Activated T-helper 1 cell treated with anti-CD3 and anti-CD28 coated beads, Interleukin-12 subunit alpha, Interleukin-12 subunit beta, Interleukin-2, Interleukin-4 antibody, amounts not matched to agents 30 ng/mL and 10 ng/mL and 1 ng/mL, durations not matched to agents 14 hours and 24 hours and 36 hours (primary cell): ENCODE measurements at regions not wholly inside any gene's neighbourhood (a gene's known extent, or its start where the extent isn't known, plus 50 kb on each side); places are given as distances from the start of the nearest gene placed in this dataset.

Experiments
- DNase-seq: peaks from one replicate; pipeline ENCODE4 v3.0.0; 2021; ENCODE audit warnings: low spot score
- H3K27ac Mint-ChIP-seq: one replicate; pipeline ENCODE4 v1.8.0; 2021; ENCODE audit warnings: mild to moderate bottlenecking, mixed read lengths
- H3K27me3 Mint-ChIP-seq: one replicate; pipeline ENCODE4 v1.8.0; 2022; ENCODE audit warnings: mild to moderate bottlenecking, moderate library complexity, mixed read lengths; ENCODE audit not compliant: insufficient read depth
- H3K36me3 Mint-ChIP-seq: one replicate; pipeline ENCODE4 v1.8.0; 2021; ENCODE audit warnings: low read depth, mixed read lengths
- H3K4me1 Mint-ChIP-seq: one replicate; pipeline ENCODE4 v1.8.0; 2021; ENCODE audit warnings: low read depth, mixed read lengths
- H3K4me3 Mint-ChIP-seq: one replicate; pipeline ENCODE4 v1.8.0; 2021; ENCODE audit warnings: mild to moderate bottlenecking, moderate library complexity, mixed read lengths
- H3K9me3 Mint-ChIP-seq: one replicate; pipeline ENCODE4 v1.8.0; 2021; ENCODE audit warnings: mixed read lengths
- intact Hi-C: fragments of 100-400 bp; cut with micrococcal nuclease; formaldehyde crosslinking; loops from one replicate; pipeline ENCODE4 v1.15.1; 2024

GRCh38 chr13:106772006-106772601, 204.2 kb upstream of the ARGLU1 start:
- intact Hi-C loops = no loop called here
- peaks cover 15% of the 10 kb centered on the region for H3K9me3 Mint-ChIP-seq

GRCh38 chr13:106768991-106769390, 201.1 kb upstream of the ARGLU1 start:
- no peak overlapping the region for H3K27ac Mint-ChIP-seq
- intact Hi-C loops = no loop called here
- no peak overlapping the region for H3K4me3 Mint-ChIP-seq
- H3K9me3 Mint-ChIP-seq = peaks cover 11% of the 10 kb centered on the region
- no peak for DNase-seq
- H3K4me1 Mint-ChIP-seq = no peaks in the 10 kb centered on the region
- no peaks in the 10 kb centered on the region for H3K27me3 Mint-ChIP-seq
- H3K36me3 Mint-ChIP-seq = no peaks in the 10 kb centered on the region

More at GRCh38 chr13:106772006-106772601, 204.2 kb upstream of the ARGLU1 start:
- H3K27me3 Mint-ChIP-seq = no peaks in the 10 kb centered on the region
- no peaks in the 10 kb centered on the region for H3K4me1 Mint-ChIP-seq
- H3K36me3 Mint-ChIP-seq = no peaks in the 10 kb centered on the region
- H3K27ac Mint-ChIP-seq = no peak overlapping the region
- no peak overlapping the region for H3K4me3 Mint-ChIP-seq
- no peak for DNase-seq

GRCh38 chr13:106762708-106763107, 194.8 kb upstream of the ARGLU1 start:
- intact Hi-C loops = no loop called here
- H3K36me3 Mint-ChIP-seq = no peaks in the 10 kb centered on the region
- no peaks in the 10 kb centered on the region for H3K27me3 Mint-ChIP-seq
- no peak overlapping the region for H3K4me3 Mint-ChIP-seq
- H3K4me1 Mint-ChIP-seq = no peaks in the 10 kb centered on the region
- DNase-seq = no peak
- peaks cover 3% of the 10 kb centered on the region for H3K9me3 Mint-ChIP-seq
- no peak overlapping the region for H3K27ac Mint-ChIP-seq

GRCh38 chr13:106756446-106756845, 188.5 kb upstream of the ARGLU1 start:
- no peaks in the 10 kb centered on the region for H3K9me3 Mint-ChIP-seq
- DNase-seq = no peak
- peaks cover 5% of the 10 kb centered on the region for H3K27me3 Mint-ChIP-seq
- H3K4me3 Mint-ChIP-seq = no peak overlapping the region
- H3K36me3 Mint-ChIP-seq = no peaks in the 10 kb centered on the region
- no peak overlapping the region for H3K27ac Mint-ChIP-seq
- H3K4me1 Mint-ChIP-seq = no peaks in the 10 kb centered on the region
- intact Hi-C loops = no loop called here

- H3K4me1 Mint-ChIP-seq = no peaks in the 10 kb centered on the region
- no peak overlapping the region for H3K4me3 Mint-ChIP-seq
- no peaks in the 10 kb centered on the region for H3K36me3 Mint-ChIP-seq
- H3K27me3 Mint-ChIP-seq = peaks cover 5% of the 10 kb centered on the region
- H3K9me3 Mint-ChIP-seq = no peaks in the 10 kb centered on the region
- intact Hi-C loops = no loop called here
- DNase-seq = no peak
- no peak overlapping the region for H3K27ac Mint-ChIP-seq
These were observed 187.6 kb upstream of the ARGLU1 start for GRCh38 chr13:106755542-106755941.

- H3K9me3 Mint-ChIP-seq = no peaks in the 10 kb centered on the region
- H3K27me3 Mint-ChIP-seq = peaks cover 5% of the 10 kb centered on the region
- H3K36me3 Mint-ChIP-seq = no peaks in the 10 kb centered on the region
- H3K4me3 Mint-ChIP-seq = no peak overlapping the region
- DNase-seq = no peak
- intact Hi-C loops = no loop called here
- H3K4me1 Mint-ChIP-seq = no peaks in the 10 kb centered on the region
- H3K27ac Mint-ChIP-seq = no peak overlapping the region
These were observed 185.3 kb upstream of the ARGLU1 start for GRCh38 chr13:106753251-106753650.

GRCh38 chr13:106752584-106753170, 184.7 kb upstream of the ARGLU1 start:
- H3K27ac Mint-ChIP-seq = no peak overlapping the region
- no peaks in the 10 kb centered on the region for H3K36me3 Mint-ChIP-seq
- H3K4me3 Mint-ChIP-seq = no peak overlapping the region
- H3K4me1 Mint-ChIP-seq = no peaks in the 10 kb centered on the region
- no peak for DNase-seq
- no peaks in the 10 kb centered on the region for H3K9me3 Mint-ChIP-seq
- peaks cover 5% of the 10 kb centered on the region for H3K27me3 Mint-ChIP-seq
- intact Hi-C loops = no loop called here

GRCh38 chr13:106748785-106749184, 180.8 kb upstream of the ARGLU1 start:
- H3K27me3 Mint-ChIP-seq = peaks cover 5% of the 10 kb centered on the region
- no peak overlapping the region for H3K27ac Mint-ChIP-seq
- H3K36me3 Mint-ChIP-seq = no peaks in the 10 kb centered on the region
- no peak for DNase-seq
- H3K9me3 Mint-ChIP-seq = no peaks in the 10 kb centered on the region
- intact Hi-C loops = no loop called here
- H3K4me1 Mint-ChIP-seq = no peaks in the 10 kb centered on the region
- no peak overlapping the region for H3K4me3 Mint-ChIP-seq

- Mint-ChIP-seq H3K27me3 (no peaks in the 10 kb centered on the region), H3K4me1 (no peaks in the 10 kb centered on the region), H3K36me3 (no peaks in the 10 kb centered on the region), H3K4me3 (no peak overlapping the region), H3K27ac (no peak overlapping the region), H3K9me3 (no peaks in the 10 kb centered on the region)
- intact Hi-C loops = no loop called here
- DNase-seq = no peak
These were observed 176.6 kb upstream of the ARGLU1 start for GRCh38 chr13:106744516-106744915.

- intact Hi-C loops = no loop called here
- no peak overlapping the region for H3K4me3 Mint-ChIP-seq
- no peak overlapping the region for H3K27ac Mint-ChIP-seq
- no peak for DNase-seq
- no peaks in the 10 kb centered on the region for H3K27me3 Mint-ChIP-seq
- H3K36me3 Mint-ChIP-seq = no peaks in the 10 kb centered on the region
- H3K4me1 Mint-ChIP-seq = no peaks in the 10 kb centered on the region
- H3K9me3 Mint-ChIP-seq = no peaks in the 10 kb centered on the region
These were observed 170.3 kb upstream of the ARGLU1 start for GRCh38 chr13:106738186-106738678.

GRCh38 chr13:106736941-106737340, 169.0 kb upstream of the ARGLU1 start:
- DNase-seq = no peak
- H3K27me3 Mint-ChIP-seq = no peaks in the 10 kb centered on the region
- intact Hi-C loops = no loop called here
- H3K4me3 Mint-ChIP-seq = no peak overlapping the region
- no peaks in the 10 kb centered on the region for H3K9me3 Mint-ChIP-seq
- H3K4me1 Mint-ChIP-seq = no peaks in the 10 kb centered on the region
- H3K27ac Mint-ChIP-seq = no peak overlapping the region
- no peaks in the 10 kb centered on the region for H3K36me3 Mint-ChIP-seq

- DNase-seq = no peak
- Mint-ChIP-seq H3K4me3 (no peak overlapping the region), H3K27ac (no peak overlapping the region), H3K9me3 (no peaks in the 10 kb centered on the region), H3K27me3 (no peaks in the 10 kb centered on the region), H3K36me3 (no peaks in the 10 kb centered on the region), H3K4me1 (no peaks in the 10 kb centered on the region)
- intact Hi-C loops = no loop called here
These were observed 166.3 kb upstream of the ARGLU1 start for GRCh38 chr13:106734198-106734597.

- H3K27me3 Mint-ChIP-seq = no peaks in the 10 kb centered on the region
- H3K4me1 Mint-ChIP-seq = no peaks in the 10 kb centered on the region
- H3K36me3 Mint-ChIP-seq = no peaks in the 10 kb centered on the region
- H3K9me3 Mint-ChIP-seq = no peaks in the 10 kb centered on the region
- no peak overlapping the region for H3K4me3 Mint-ChIP-seq
- intact Hi-C loops = no loop called here
- DNase-seq = no peak
- no peak overlapping the region for H3K27ac Mint-ChIP-seq
These were observed 155.1 kb upstream of the ARGLU1 start for GRCh38 chr13:106723036-106723435.

- Mint-ChIP-seq H3K36me3 (no peaks in the 10 kb centered on the region), H3K9me3 (peaks cover 3% of the 10 kb centered on the region), H3K27ac (no peak overlapping the region), H3K27me3 (no peaks in the 10 kb centered on the region), H3K4me1 (no peaks in the 10 kb centered on the region), H3K4me3 (no peak overlapping the region)
- DNase-seq = no peak
- intact Hi-C loops = no loop called here
These were observed 154.7 kb upstream of the ARGLU1 start for GRCh38 chr13:106722620-106723019.
